ENCODE measurements at regions not wholly inside any gene's neighbourhood (a gene's known extent, or its start where the extent isn't known, plus 50 kb on each side); places are given as distances from the start of the nearest gene placed in this dataset.

GRCh38 chr18:30245766-30246455 lies 796.6 kb downstream of the DSC3 start:
- POLR2A ChIA-PET: no interaction called here
- intact Hi-C loops (cut with micrococcal nuclease): no loop called here
- DNase-seq (ENCODE audit: unreplicated experiment): no peak
- CTCF ChIA-PET: no interaction called here
- Mint-ChIP-seq H3K4me1 (ENCODE audit: insufficient read depth, unreplicated experiment) (no peaks in the 10 kb centered on the region), H3K27ac (ENCODE audit: low read depth, unreplicated experiment) (no peak overlapping the region), H3K4me3 (ENCODE audit: unreplicated experiment) (no peak overlapping the region), H3K9me3 (ENCODE audit: unreplicated experiment) (peaks cover 7% of the 10 kb centered on the region), H3K27me3 (ENCODE audit: insufficient read depth, unreplicated experiment) (no peaks in the 10 kb centered on the region), H3K36me3 (ENCODE audit: insufficient read depth, unreplicated experiment) (no peaks in the 10 kb centered on the region)
- no TSS peak for BruUV-seq (replicated peaks)
- no peak for TF ChIP-seq CTCF (IDR thresholded peaks at IDR 0.05; ENCODE audit: unreplicated experiment)

- DNase-seq (ENCODE audit: unreplicated experiment): no peak
- Mint-ChIP-seq H3K27me3 (ENCODE audit: insufficient read depth, unreplicated experiment) (peaks cover 11% of the 10 kb centered on the region), H3K9me3 (ENCODE audit: unreplicated experiment) (no peaks in the 10 kb centered on the region), H3K4me1 (ENCODE audit: insufficient read depth, unreplicated experiment) (no peaks in the 10 kb centered on the region), H3K4me3 (ENCODE audit: unreplicated experiment) (no peak overlapping the region), H3K27ac (ENCODE audit: low read depth, unreplicated experiment) (no peak overlapping the region), H3K36me3 (ENCODE audit: insufficient read depth, unreplicated experiment) (no peaks in the 10 kb centered on the region)
- no peak for TF ChIP-seq CTCF (IDR thresholded peaks at IDR 0.05; ENCODE audit: unreplicated experiment)
- CTCF ChIA-PET: no interaction called here
- no TSS peak for BruUV-seq (replicated peaks)
- intact Hi-C loops (cut with micrococcal nuclease): no loop called here
- POLR2A ChIA-PET: no interaction called here
Observed at GRCh38 chr18:30234755-30235154, 807.8 kb downstream of the DSC3 start.

GRCh38 chr18:30211112-30211511 lies 831.4 kb downstream of the DSC3 start:
- CTCF ChIA-PET: no interaction called here
- H3K27ac Mint-ChIP-seq (ENCODE audit: low read depth, unreplicated experiment): no peak overlapping the region
- no peak overlapping the region for H3K4me3 Mint-ChIP-seq (ENCODE audit: unreplicated experiment)

GRCh38 chr18:30208546-30208945 lies 834.0 kb downstream of the DSC3 start:
- CTCF ChIA-PET: no interaction called here
- no peaks in the 10 kb centered on the region for H3K27me3 Mint-ChIP-seq (ENCODE audit: insufficient read depth, unreplicated experiment)
- no peaks in the 10 kb centered on the region for H3K9me3 Mint-ChIP-seq (ENCODE audit: unreplicated experiment)

More at GRCh38 chr18:30211112-30211511, 831.4 kb downstream of the DSC3 start:
- Mint-ChIP-seq H3K9me3 (ENCODE audit: unreplicated experiment) (no peaks in the 10 kb centered on the region), H3K36me3 (ENCODE audit: insufficient read depth, unreplicated experiment) (no peaks in the 10 kb centered on the region), H3K27me3 (ENCODE audit: insufficient read depth, unreplicated experiment) (no peaks in the 10 kb centered on the region), H3K4me1 (ENCODE audit: insufficient read depth, unreplicated experiment) (no peaks in the 10 kb centered on the region)
- POLR2A ChIA-PET: no interaction called here
- BruUV-seq (replicated peaks): no TSS peak
- DNase-seq (ENCODE audit: unreplicated experiment): no peak
- TF ChIP-seq CTCF (IDR thresholded peaks at IDR 0.05; ENCODE audit: unreplicated experiment): no peak
- intact Hi-C loops (cut with micrococcal nuclease): no loop called here

More at GRCh38 chr18:30208546-30208945, 834.0 kb downstream of the DSC3 start:
- TF ChIP-seq CTCF (IDR thresholded peaks at IDR 0.05; ENCODE audit: unreplicated experiment): no peak
- POLR2A ChIA-PET: no interaction called here
- DNase-seq (ENCODE audit: unreplicated experiment): no peak
- Mint-ChIP-seq H3K36me3 (ENCODE audit: insufficient read depth, unreplicated experiment) (no peaks in the 10 kb centered on the region), H3K4me3 (ENCODE audit: unreplicated experiment) (no peak overlapping the region), H3K27ac (ENCODE audit: low read depth, unreplicated experiment) (no peak overlapping the region), H3K4me1 (ENCODE audit: insufficient read depth, unreplicated experiment) (no peaks in the 10 kb centered on the region)
- BruUV-seq (replicated peaks): no TSS peak
- intact Hi-C loops (cut with micrococcal nuclease): no loop called here

Measured in MCF 10A (cell line).